ENCODE measurements at regions not wholly inside any gene's neighbourhood (a gene's known extent, or its start where the extent isn't known, plus 50 kb on each side); places are given as distances from the start of the nearest gene placed in this dataset.
"Not testable (repeated sequence)": the region's sequence is repeated elsewhere in the genome, so short reads cannot be mapped to it uniquely, and the experiment has no call there.

- DNase-seq (ENCODE audit: low read depth in 2 of 2), result no peak
Measured at GRCh38 chr12:107144441-107144840, 51.1 kb upstream of the CRY1 start.

- DNase-seq (ENCODE audit: low read depth in 2 of 2), result no peak
Measured at GRCh38 chr12:107144990-107145389, 51.6 kb upstream of the CRY1 start.

GRCh38 chr12:107145397-107145796 lies 52.0 kb upstream of the CRY1 start:
- DNase-seq (ENCODE audit: low read depth in 2 of 2), result no peak

- no peak for DNase-seq (ENCODE audit: low read depth in 2 of 2)
Measured at GRCh38 chr12:107148107-107148506, 54.8 kb upstream of the CRY1 start.

- no peak for DNase-seq (ENCODE audit: low read depth in 2 of 2)
Measured at GRCh38 chr12:107152315-107152714, 59.0 kb upstream of the CRY1 start.

- no peak for DNase-seq (ENCODE audit: low read depth in 2 of 2)
Measured at GRCh38 chr12:107159384-107159900, 66.1 kb upstream of the CRY1 start.

GRCh38 chr12:107163413-107163812 lies 70.1 kb upstream of the CRY1 start:
- no peak for DNase-seq (ENCODE audit: low read depth in 2 of 2)

- no peak for DNase-seq (ENCODE audit: low read depth in 2 of 2)
Measured at GRCh38 chr12:107164392-107164791, 71.0 kb upstream of the CRY1 start.

GRCh38 chr12:107165581-107165980 lies 72.2 kb upstream of the CRY1 start:
- no peak for DNase-seq (ENCODE audit: low read depth in 2 of 2)

GRCh38 chr12:107167756-107168155 lies 74.4 kb upstream of the CRY1 start:
- DNase-seq (ENCODE audit: low read depth in 2 of 2), result no peak

GRCh38 chr12:107169200-107169599 lies 75.9 kb upstream of the CRY1 start:
- DNase-seq (ENCODE audit: low read depth in 2 of 2), result no peak

- DNase-seq (ENCODE audit: low read depth in 2 of 2), result no peak
Measured at GRCh38 chr12:107178776-107179175, 85.4 kb upstream of the CRY1 start.

GRCh38 chr12:107179871-107180270 lies 86.5 kb upstream of the CRY1 start:
- DNase-seq (ENCODE audit: low read depth in 2 of 2), result no peak

- DNase-seq (ENCODE audit: low read depth in 2 of 2), result no peak
Measured at GRCh38 chr12:107180272-107180671, 86.9 kb upstream of the CRY1 start.

GRCh38 chr12:107184359-107184930 lies 91.1 kb upstream of the CRY1 start:
- no peak for DNase-seq (ENCODE audit: low read depth in 2 of 2)

- DNase-seq (ENCODE audit: low read depth in 2 of 2), result no peak
Measured at GRCh38 chr12:107196681-107197080, 103.3 kb upstream of the CRY1 start.

- no peak for DNase-seq (ENCODE audit: low read depth in 2 of 2)
Measured at GRCh38 chr12:107200394-107200793, 107.0 kb upstream of the CRY1 start.

- no peak for DNase-seq (ENCODE audit: low read depth in 2 of 2)
Measured at GRCh38 chr12:107207931-107208525, 114.7 kb upstream of the CRY1 start.

- DNase-seq (ENCODE audit: low read depth in 2 of 2), result not testable (repeated sequence)
Measured at GRCh38 chr12:107209700-107210099, 116.4 kb upstream of the CRY1 start.

GRCh38 chr12:107214373-107214773 lies 121.0 kb upstream of the CRY1 start:
- not testable (repeated sequence) for DNase-seq (ENCODE audit: low read depth in 2 of 2)

- DNase-seq (ENCODE audit: low read depth in 2 of 2), result not testable (repeated sequence)
Measured at GRCh38 chr12:107216411-107216810, 123.1 kb upstream of the CRY1 start.

- no peak for DNase-seq (ENCODE audit: low read depth in 2 of 2)
Measured at GRCh38 chr12:107219301-107219700, 126.0 kb upstream of the CRY1 start.

GRCh38 chr12:107221913-107222312 lies 128.6 kb upstream of the CRY1 start:
- no peak for DNase-seq (ENCODE audit: low read depth in 2 of 2)

GRCh38 chr12:107223821-107224220 lies 130.5 kb upstream of the CRY1 start:
- DNase-seq (ENCODE audit: low read depth in 2 of 2), result no peak
